MM.1S (cell line): ENCODE measurements at regions not wholly inside any gene's neighbourhood (a gene's known extent, or its start where the extent isn't known, plus 50 kb on each side); places are given as distances from the start of the nearest gene placed in this dataset.

ENCODE experiments used
- DNase-seq: peaks from one replicate; pipeline ENCODE4 v3.0.0-alpha.2; 2015
- H2AFZ ChIP-seq: fragments of 300-600 bp; sonication (generic); 2 replicates; pipeline ENCODE4 v1.6.0; 2016; ENCODE audit warnings: antibody characterized with exemption, low read length
- H3F3A ChIP-seq: fragments of 300-600 bp; sonication (generic); 2 replicates; pipeline ENCODE4 v1.6.1; 2016; ENCODE audit warnings: mild to moderate bottlenecking, antibody characterized with exemption, low read length, moderate library complexity, mixed read lengths; ENCODE audit not compliant: insufficient read depth
- H3K27ac ChIP-seq: fragments of 300-600 bp; sonication (generic); 2 replicates; pipeline ENCODE4 v1.5.1; 2016; ENCODE audit warnings: mild to moderate bottlenecking, low read length
- H3K27me3 ChIP-seq: fragments of 300-600 bp; sonication (generic); replicated peaks from 2 replicates; pipeline ENCODE4 v1.6.0; 2016; ENCODE audit warnings: low read length; ENCODE audit not compliant: insufficient read depth
- H3K36me3 ChIP-seq: fragments of 300-600 bp; sonication (generic); replicated peaks from 2 replicates; pipeline ENCODE4 v1.6.1; 2016; ENCODE audit warnings: mild to moderate bottlenecking, low read length, mixed read lengths; ENCODE audit not compliant: insufficient read depth
- H3K4me1 ChIP-seq: fragments of 300-600 bp; sonication (generic); 2 replicates; pipeline ENCODE4 v1.6.1; 2016; ENCODE audit warnings: low read length, mixed read lengths
- H3K4me2 ChIP-seq: fragments of 300-600 bp; sonication (generic); 2 replicates; pipeline ENCODE4 v1.6.0; 2016; ENCODE audit warnings: low read depth, low read length
- H3K4me3 ChIP-seq: fragments of 300-600 bp; sonication (generic); 2 replicates; pipeline ENCODE4 v1.5.1; 2016; ENCODE audit warnings: low read length, mixed read lengths
- H3K79me2 ChIP-seq: fragments of 300-600 bp; sonication (generic); 2 replicates; pipeline ENCODE4 v1.6.1; 2016; ENCODE audit warnings: mixed run types, low read length, mixed read lengths
- H3K9ac ChIP-seq: fragments of 300-600 bp; sonication (generic); 2 replicates; pipeline ENCODE4 v1.6.1; 2016; ENCODE audit warnings: low read length, mixed read lengths
- H3K9me2 ChIP-seq: fragments of 300-600 bp; sonication (generic); replicated peaks from 2 replicates; pipeline ENCODE4 v1.6.1; 2016; ENCODE audit warnings: mild to moderate bottlenecking, low read length, mixed read lengths; ENCODE audit not compliant: insufficient read depth
- H3K9me3 ChIP-seq: fragments of 300-600 bp; sonication (generic); replicated peaks from 2 replicates; pipeline ENCODE4 v1.6.1; 2016; ENCODE audit warnings: mild to moderate bottlenecking, low read length, mixed read lengths; ENCODE audit not compliant: insufficient read depth
- H4K20me1 ChIP-seq: fragments of 300-600 bp; sonication (generic); 2 replicates; pipeline ENCODE4 v1.6.1; 2016; ENCODE audit warnings: mild to moderate bottlenecking, low read length, moderate library complexity, mixed read lengths; ENCODE audit not compliant: insufficient read depth
- EZH2 ChIP-seq: fragments of 300-600 bp; sonication (generic); optimal IDR thresholded peaks from 2 replicates; pipeline ENCODE3; 2017; ENCODE audit warnings: low read depth, mild to moderate bottlenecking, antibody characterized with exemption, low read length, mixed read lengths
- EZH2phosphoT487 ChIP-seq: fragments of 300-600 bp; sonication (generic); IDR thresholded peaks from 2 replicates; pipeline ENCODE4 v1.6.1; 2018; ENCODE audit warnings: antibody characterized with exemption, low read length
- TF ChIP-seq, protein P1 (sequence below): fragments of 300-600 bp; sonication (generic); IDR thresholded peaks from 2 replicates; pipeline ENCODE4 v1.5.1; 2016; ENCODE audit warnings: antibody characterized with exemption, low read length, mixed read lengths

- H3K4me2 ChIP-seq, result no peak overlapping the region
- H3K27ac ChIP-seq, result no peak overlapping the region
- H3K9ac ChIP-seq, result no peak overlapping the region
- TF ChIP-seq EZH2, result no peak
- H3K79me2 ChIP-seq, result no peaks in the 10 kb centered on the region
- H3K4me1 ChIP-seq, result no peaks in the 10 kb centered on the region
- H3K27me3 ChIP-seq, result no peaks in the 10 kb centered on the region
- H4K20me1 ChIP-seq, result no peaks in the 10 kb centered on the region
- H3K36me3 ChIP-seq, result no peaks in the 10 kb centered on the region
- no peak overlapping the region for H2AFZ ChIP-seq
- no peak overlapping the region for H3K4me3 ChIP-seq
- no peaks in the 10 kb centered on the region for H3K9me3 ChIP-seq
- no peak for DNase-seq
- H3F3A ChIP-seq, result no peaks in the 10 kb centered on the region
- no peaks in the 10 kb centered on the region for H3K9me2 ChIP-seq
Measured at GRCh38 chr16:74168445-74168844, 128.2 kb upstream of the PSMD7 start.

DNA sequence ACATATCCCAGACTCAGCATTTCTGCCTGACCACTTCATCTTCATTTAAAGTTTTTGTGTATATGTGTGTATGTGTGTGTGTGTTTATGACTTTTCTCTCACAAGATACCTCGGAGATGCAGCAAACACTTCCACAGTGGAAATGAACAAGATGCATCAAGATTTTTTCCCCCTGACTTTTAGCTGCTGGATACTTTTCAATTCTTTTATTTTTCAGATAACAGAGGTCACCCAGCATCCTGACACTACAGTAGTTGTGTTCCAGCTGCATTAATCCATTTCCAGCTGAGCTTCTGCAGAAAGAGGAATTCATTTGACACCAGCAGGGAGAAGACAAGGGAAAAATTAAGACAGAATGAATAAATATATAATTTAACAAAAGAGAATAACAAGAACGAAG lies 130.2 kb upstream of the PSMD7 start:
- no peaks in the 10 kb centered on the region for H3K9me2 ChIP-seq
- H3K4me2 ChIP-seq, result no peak overlapping the region
- no peaks in the 10 kb centered on the region for H3K79me2 ChIP-seq
- no peaks in the 10 kb centered on the region for H3K9me3 ChIP-seq
- no peak for DNase-seq
- TF ChIP-seq EZH2, result no peak
- no peak overlapping the region for H3K27ac ChIP-seq
- no peak overlapping the region for H2AFZ ChIP-seq
- H3K9ac ChIP-seq, result no peak overlapping the region
- H3K27me3 ChIP-seq, result no peaks in the 10 kb centered on the region
- H3K36me3 ChIP-seq, result no peaks in the 10 kb centered on the region
- no peak overlapping the region for H3K4me3 ChIP-seq
- H4K20me1 ChIP-seq, result no peaks in the 10 kb centered on the region
- no peaks in the 10 kb centered on the region for H3F3A ChIP-seq
- no peaks in the 10 kb centered on the region for H3K4me1 ChIP-seq

- Histone ChIP-seq H3K79me2 (no peaks in the 10 kb centered on the region), H3K4me2 (no peak overlapping the region), H4K20me1 (no peaks in the 10 kb centered on the region), H3K27me3 (no peaks in the 10 kb centered on the region), H3K4me3 (no peak overlapping the region), H3K27ac (no peak overlapping the region), H2AFZ (no peak overlapping the region), H3F3A (no peaks in the 10 kb centered on the region), H3K36me3 (no peaks in the 10 kb centered on the region), H3K9me2 (no peaks in the 10 kb centered on the region), H3K9me3 (no peaks in the 10 kb centered on the region), H3K9ac (no peak overlapping the region), H3K4me1 (no peaks in the 10 kb centered on the region)
- no peak for TF ChIP-seq EZH2
- TF ChIP-seq, protein P1, sequence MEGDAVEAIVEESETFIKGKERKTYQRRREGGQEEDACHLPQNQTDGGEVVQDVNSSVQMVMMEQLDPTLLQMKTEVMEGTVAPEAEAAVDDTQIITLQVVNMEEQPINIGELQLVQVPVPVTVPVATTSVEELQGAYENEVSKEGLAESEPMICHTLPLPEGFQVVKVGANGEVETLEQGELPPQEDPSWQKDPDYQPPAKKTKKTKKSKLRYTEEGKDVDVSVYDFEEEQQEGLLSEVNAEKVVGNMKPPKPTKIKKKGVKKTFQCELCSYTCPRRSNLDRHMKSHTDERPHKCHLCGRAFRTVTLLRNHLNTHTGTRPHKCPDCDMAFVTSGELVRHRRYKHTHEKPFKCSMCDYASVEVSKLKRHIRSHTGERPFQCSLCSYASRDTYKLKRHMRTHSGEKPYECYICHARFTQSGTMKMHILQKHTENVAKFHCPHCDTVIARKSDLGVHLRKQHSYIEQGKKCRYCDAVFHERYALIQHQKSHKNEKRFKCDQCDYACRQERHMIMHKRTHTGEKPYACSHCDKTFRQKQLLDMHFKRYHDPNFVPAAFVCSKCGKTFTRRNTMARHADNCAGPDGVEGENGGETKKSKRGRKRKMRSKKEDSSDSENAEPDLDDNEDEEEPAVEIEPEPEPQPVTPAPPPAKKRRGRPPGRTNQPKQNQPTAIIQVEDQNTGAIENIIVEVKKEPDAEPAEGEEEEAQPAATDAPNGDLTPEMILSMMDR, result no peak
- no peak for TF ChIP-seq EZH2phosphoT487
- DNase-seq, result no peak
Measured at GRCh38 chr16:74165566-74166080, 131.0 kb upstream of the PSMD7 start.

- Histone ChIP-seq H3K9me3 (no peaks in the 10 kb centered on the region), H3K36me3 (no peaks in the 10 kb centered on the region), H3K4me2 (no peak overlapping the region), H3K4me1 (no peaks in the 10 kb centered on the region), H3K27ac (no peak overlapping the region), H3K27me3 (no peaks in the 10 kb centered on the region), H3K9ac (no peak overlapping the region), H4K20me1 (no peaks in the 10 kb centered on the region), H2AFZ (no peak overlapping the region), H3K79me2 (no peaks in the 10 kb centered on the region), H3K9me2 (no peaks in the 10 kb centered on the region), H3K4me3 (no peak overlapping the region), H3F3A (no peaks in the 10 kb centered on the region)
- no peak for DNase-seq
- TF ChIP-seq EZH2, result no peak
- no peak for TF ChIP-seq EZH2phosphoT487
- TF ChIP-seq, protein P1, result no peak
Measured at GRCh38 chr16:74160759-74161158, 135.9 kb upstream of the PSMD7 start.
